Renal cortical epithelial cell (primary cell): ENCODE measurements at regions not wholly inside any gene's neighbourhood (a gene's known extent, or its start where the extent isn't known, plus 50 kb on each side); places are given as distances from the start of the nearest gene placed in this dataset.

Experiments used
- DNase-seq: peaks from one replicate; pipeline ENCODE4 v3.0.0-alpha.2; 2011; ENCODE audit warnings: low read depth

DNA sequence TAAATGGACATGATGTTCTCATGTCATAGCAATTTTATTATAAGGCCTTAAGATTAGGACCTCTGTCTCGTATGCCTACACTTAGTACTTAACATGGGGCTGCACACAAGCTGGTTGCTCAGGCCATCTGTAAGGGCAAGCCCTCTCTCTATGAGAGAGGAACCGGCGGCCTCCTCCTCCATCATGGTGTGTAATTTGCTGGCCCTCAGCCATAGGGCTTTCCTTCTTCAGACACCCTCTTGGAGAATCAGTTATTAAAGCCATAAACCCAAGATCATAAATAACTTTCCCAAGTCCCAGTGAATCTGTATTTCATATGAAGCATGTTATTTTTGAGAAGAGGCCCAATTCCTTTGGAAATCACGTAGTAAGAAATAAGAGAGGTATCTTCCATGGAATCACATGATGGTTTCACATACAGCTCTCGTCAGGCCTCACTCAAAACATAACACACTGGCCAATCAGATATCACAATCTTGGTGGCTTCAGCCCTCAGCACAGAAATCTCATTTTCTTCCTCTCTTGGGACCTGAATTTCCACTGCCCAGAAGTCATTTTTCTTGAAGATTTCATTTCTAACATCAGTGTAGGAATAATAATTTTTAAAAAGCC lies 92.6 kb downstream of the RDH14 start:
- DNase-seq: no peak

DNA sequence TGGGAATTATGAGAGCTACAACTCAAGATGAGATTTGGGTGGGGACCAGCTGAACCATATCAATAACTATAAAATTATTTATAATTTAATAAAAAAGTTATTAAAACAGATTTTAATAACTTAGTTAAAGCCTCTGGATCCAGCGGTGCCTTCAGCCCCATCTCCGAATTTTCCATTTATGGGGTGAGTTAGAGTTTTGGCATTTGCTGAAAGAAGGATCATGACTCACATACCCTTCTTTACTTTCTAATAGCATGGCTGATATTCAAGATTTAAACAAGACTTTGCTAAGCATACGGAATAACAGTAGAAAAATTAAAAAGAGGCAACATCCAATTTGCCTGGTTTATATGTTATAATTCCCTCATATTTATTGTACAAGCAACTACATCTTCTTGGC lies 94.5 kb downstream of the RDH14 start:
- DNase-seq: no peak

- DNase-seq: no peak
Measured at GRCh38 chr2:18464913-18465312, 95.5 kb downstream of the RDH14 start.

DNA sequence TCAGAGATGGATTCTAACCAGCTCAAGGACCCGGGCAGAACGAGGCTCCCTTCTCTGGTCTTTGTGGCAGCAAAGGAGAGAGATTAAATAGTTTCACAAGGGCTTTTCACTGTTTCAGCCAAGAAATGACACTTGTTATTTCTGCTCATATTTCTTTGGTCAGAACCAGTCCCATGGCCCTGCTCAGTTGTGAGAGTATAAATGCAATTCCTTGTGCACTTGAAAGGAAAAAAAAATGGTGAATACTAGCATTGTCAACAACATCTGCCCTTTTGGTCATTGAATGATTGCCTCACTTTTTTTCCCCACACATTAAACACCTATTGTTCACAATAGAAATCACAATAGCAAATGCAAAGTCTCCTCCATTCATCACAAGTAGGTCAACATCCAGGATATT lies 104.4 kb downstream of the RDH14 start:
- DNase-seq: no peak

- peak; percentile 38 for DNase-seq
Measured at GRCh38 chr2:18455236-18455862, 105.1 kb downstream of the RDH14 start.

- no peak for DNase-seq
Measured at GRCh38 chr2:18454692-18455235, 105.7 kb downstream of the RDH14 start.

- no peak for DNase-seq
Measured at GRCh38 chr2:18446715-18447114, 113.7 kb downstream of the RDH14 start.

GRCh38 chr2:18445433-18446320 lies 114.8 kb downstream of the RDH14 start:
- no peak for DNase-seq

DNA sequence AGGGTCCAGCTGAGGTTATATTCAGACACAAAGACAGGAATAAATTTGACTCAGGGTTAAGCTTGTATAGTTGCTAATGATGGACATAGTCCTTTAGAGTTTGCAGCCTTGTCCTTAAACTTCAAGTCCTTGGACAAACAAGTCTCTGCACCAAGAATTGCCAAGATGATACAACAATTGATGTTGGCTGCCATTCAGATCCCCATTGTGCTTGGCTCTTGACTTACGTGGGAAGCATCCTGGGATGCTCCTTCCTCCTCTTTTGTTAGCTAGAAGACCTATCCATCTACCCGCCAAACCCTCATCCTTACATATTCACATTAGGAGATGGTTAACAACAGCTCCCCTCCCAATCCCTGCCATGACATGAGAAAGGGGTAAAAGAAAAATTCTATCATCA lies 115.6 kb downstream of the RDH14 start:
- DNase-seq: no peak

DNA sequence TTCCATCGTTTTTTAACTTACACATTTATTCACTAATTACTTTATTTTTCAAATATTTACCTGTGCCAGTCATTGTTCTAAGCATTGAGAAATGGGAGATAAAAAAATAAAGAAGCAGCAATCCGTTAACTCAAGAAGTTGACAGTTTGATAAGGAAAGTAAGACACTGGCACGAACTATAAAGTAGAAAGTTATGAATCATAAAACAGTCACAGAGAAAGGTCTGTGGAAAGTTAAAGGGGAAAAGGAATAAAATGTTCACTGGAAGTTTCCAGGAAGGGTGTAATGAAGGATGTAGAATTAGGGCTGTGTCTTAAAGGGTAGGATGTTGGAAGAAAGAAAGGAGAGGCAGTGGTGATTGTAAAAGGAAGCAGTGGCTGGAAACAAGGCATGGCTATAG lies 118.9 kb downstream of the RDH14 start:
- DNase-seq: no peak

DNA sequence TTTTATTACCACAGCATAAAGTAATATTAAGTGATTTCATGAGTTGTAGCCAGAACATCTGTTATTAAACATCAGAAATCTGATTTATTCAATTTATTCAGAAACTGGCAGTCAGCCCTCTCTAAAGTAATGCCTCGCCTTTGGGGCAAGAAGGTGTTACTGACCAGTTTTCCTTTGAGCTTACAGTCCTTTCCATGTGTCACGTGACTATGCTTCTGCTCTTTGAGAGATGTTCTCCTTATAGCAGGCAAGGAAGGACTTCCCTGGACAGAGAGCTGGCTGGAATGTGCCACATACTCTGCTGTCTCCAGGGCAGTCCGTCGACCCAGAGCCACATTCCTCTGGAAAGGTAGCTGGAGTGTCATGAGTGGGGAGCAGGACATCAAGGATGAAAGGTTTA lies 119.7 kb downstream of the RDH14 start:
- no peak for DNase-seq

- DNase-seq: peak; percentile 22
Measured at GRCh38 chr2:18440141-18440661, 120.3 kb downstream of the RDH14 start.

DNA sequence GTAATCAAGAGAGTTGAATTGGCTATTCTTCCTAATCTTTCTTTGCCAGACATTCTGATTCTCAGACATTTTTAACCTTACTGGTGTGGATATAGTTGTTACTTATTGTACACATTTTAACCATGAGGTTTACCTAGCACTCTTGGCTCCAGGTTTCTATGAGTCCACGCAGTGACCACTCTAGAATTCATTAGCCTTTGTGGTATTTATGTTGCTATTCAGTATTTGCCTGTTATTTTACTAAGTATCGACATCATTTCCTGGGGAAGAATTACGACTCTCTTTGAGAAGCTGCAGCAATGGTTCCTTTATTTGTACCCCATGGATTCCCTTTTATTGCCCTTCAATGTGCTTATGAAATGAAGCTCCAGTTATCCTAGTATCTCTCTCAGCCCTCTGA lies 120.7 kb downstream of the RDH14 start:
- DNase-seq: no peak

DNA sequence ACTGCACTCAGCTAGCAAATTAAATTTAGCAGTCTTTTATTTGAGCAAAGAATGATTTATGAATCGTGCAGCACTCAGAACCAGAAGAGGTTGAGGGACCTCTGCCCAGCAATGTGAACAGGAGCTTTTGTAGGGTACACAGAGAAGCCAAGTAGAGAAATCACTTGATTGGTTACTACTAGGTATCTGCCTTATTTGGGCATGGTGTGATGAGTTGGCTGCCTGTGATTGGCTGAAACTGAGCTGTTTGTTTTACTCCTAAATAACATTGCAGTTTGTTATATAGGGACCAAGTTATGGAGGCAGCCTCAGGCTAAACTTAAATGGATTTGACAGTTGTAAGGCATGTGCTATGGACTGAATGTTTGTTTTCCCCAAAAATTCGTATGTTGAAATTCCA lies 122.5 kb downstream of the RDH14 start:
- no peak for DNase-seq

DNA sequence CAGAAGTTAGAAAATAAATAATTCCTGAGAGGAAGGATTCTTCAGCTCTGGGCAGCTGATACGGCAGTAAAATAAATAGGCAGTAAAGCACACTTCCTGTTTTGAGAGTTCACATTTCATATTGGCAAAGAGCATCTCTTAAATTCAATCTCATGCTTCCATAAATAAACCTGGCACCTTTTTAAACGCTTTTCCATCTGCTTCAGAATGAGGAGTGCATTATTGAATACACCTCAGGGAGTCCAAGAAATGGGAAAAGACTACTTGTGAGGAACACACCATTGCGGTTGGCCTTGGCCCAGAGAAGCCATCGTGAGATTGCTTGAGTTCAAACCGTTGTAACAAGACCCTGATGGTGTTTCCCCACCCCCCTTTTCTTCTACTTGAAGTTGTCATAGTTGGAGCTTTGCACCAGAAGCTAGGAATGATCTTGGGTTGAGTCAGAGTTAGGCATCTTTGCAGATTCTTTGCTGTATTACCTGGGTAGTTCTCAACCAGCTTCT lies 123.9 kb downstream of the RDH14 start:
- no peak for DNase-seq

GRCh38 chr2:18435426-18436037 lies 124.9 kb downstream of the RDH14 start:
- DNase-seq: peak; percentile 62

GRCh38 chr2:18433872-18434271 lies 126.6 kb downstream of the RDH14 start:
- no peak for DNase-seq

DNA sequence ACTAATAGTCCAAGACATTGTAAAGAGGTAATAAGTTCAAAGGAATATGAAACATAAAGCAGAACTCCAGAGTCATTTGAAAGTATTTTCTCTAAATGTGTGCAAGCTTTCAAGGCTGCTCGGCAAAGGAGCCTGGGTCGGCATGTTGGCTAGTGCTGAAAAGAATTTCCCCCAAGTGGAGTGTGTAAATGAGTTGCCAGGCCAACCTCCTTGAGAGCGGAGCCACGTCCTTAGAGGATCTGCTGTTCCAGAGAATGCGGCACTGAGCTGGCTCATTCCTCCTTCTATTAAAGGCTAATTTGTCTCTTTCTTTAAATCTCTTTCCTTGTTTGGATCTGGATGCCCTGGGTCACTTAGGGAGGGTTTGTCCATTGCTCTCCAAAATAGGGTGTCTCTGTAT lies 127.5 kb downstream of the RDH14 start:
- peak; percentile 39 for DNase-seq

GRCh38 chr2:18430996-18431748 lies 129.3 kb downstream of the RDH14 start:
- no peak for DNase-seq

GRCh38 chr2:18428516-18428915 lies 131.9 kb downstream of the RDH14 start:
- DNase-seq: no peak

- no peak for DNase-seq
Measured at GRCh38 chr2:18427762-18428161, 132.7 kb downstream of the RDH14 start.
